DMS114 treated with DMSO at 0.1 percent for 48 hours (cell line): ENCODE measurements at regions not wholly inside any gene's neighbourhood (a gene's known extent, or its start where the extent isn't known, plus 50 kb on each side); places are given as distances from the start of the nearest gene placed in this dataset.

Source experiments
- DNase-seq: peaks from one replicate; lab custom pipeline; 2025; ENCODE audit not compliant: unreplicated experiment; lab: John Stamatoyannopoulos, UW

GRCh38 chr3:154976072-154976983 is 103.8 kb upstream of the MME start:
- DNase-seq: no peak

GRCh38 chr3:154973851-154974250 is 106.3 kb upstream of the MME start:
- DNase-seq: no peak

GRCh38 chr3:154972951-154973350 is 107.2 kb upstream of the MME start:
- DNase-seq: no peak

DNA sequence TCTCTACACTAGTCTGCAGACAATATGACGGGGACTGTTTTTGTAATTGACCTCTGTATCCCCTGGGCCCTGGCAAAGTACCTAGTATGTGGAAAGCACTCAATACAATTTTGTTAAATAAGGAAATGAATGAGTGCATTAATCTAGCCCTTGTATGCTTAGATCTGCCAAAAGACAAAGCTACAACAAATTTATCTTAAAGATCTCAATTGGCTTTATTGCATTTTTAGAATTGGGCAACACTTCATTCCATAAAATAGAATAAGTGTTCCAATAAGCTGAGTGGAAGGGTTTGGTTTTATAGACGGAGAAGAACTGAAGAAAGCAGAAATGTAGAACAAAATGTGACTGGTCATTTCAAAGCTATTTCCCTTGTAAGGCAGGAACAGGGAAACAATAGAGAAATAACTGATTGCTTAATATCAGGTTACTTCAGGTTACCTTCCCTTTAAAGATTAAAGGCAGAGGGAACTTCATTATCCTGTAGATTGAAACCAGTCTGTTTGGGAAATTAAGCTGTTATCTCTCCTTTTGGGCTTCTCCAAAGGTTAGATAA is 108.3 kb upstream of the MME start:
- DNase-seq: no peak

DNA sequence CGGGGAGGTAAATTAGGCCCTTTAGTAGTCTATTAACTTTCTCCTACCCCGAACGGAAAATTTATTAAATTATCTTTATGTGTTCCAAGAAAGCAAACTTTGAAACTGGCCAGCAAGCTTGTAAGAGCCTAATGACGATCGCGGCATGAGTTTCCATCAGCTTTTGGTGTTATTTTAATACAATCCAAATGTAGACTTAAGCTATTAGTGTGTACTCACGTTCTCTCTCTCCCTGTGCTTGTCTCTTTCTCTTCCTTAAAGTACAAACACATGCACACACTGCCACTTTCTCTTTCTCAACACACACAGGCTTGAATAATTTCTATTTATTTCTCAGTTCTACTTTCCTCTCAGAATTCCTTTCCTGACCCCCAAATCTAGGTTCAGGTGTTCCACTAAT is 108.8 kb upstream of the MME start:
- DNase-seq: no peak

DNA sequence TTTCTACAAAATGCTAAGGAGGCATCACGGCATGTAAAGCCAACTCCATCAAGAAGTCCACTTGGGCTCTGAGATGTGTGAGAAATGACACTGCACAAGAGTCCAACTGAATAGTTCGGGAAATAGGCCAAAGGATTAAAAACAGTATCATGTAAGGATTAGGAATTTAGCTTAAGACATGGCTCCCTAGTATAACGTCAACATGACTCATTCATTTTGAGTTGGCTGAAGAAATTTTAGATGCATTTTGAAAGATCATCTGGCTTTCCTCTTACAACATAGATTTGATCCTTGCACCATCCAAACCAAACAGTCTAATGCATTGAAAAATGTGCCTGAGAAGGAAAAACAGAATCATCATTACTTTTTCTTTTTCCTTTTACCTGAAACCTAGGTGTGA is 109.3 kb upstream of the MME start:
- DNase-seq: no peak

GRCh38 chr3:154969366-154969765 is 110.8 kb upstream of the MME start:
- DNase-seq: no peak

GRCh38 chr3:154967090-154967489 is 113.0 kb upstream of the MME start:
- DNase-seq: no peak

DNA sequence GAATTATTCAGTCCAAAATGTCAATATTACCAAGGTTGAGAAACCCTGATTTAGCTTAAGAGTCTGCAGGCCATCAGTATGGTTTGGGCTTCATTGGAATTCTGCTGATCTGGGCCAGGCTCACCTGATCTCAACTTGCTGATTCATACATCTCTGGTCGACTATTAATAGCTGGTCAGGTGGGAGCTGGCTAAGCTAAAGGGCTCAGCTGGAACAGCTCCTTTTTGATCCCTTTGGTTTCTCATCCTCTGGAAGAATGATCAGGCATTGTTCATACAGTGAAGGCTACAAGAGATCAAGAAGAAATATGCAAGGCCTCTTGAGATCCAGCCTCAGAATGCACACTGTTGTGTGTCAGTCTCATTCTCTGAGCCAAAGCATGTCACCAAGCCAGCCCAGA is 123.3 kb upstream of the MME start:
- DNase-seq: no peak

GRCh38 chr3:154955907-154956533 is 124.1 kb upstream of the MME start:
- no peak for DNase-seq

- DNase-seq: peak; percentile 11
Observed at GRCh38 chr3:154954757-154955156, 125.4 kb upstream of the MME start.

DNA sequence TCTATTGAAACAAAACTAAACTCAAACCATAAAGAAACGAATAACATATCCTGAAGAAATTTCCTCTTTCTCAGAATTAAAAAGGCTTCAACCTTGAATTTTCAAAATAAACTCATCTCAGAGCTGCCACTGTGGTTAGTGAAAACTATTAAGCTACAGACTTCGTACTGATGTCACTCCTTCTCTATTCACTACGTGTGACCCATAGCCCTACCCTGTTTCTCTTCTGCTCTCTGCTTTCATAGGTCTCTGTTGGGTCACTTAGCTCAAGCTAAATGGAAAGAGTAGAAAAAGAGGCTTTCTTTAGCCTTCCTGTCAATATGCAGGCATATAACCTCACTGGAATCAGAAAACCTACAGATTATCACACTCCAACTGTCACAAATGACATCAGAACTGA is 126.6 kb upstream of the MME start:
- no peak for DNase-seq

GRCh38 chr3:154952553-154952952 is 127.6 kb upstream of the MME start:
- no peak for DNase-seq

GRCh38 chr3:154943981-154944380 is 136.1 kb upstream of the MME start:
- DNase-seq: no peak

- DNase-seq: no peak
Observed at GRCh38 chr3:154942827-154943226, 137.3 kb upstream of the MME start.

- no peak for DNase-seq
Observed at GRCh38 chr3:154936196-154936595, 143.9 kb upstream of the MME start.

DNA sequence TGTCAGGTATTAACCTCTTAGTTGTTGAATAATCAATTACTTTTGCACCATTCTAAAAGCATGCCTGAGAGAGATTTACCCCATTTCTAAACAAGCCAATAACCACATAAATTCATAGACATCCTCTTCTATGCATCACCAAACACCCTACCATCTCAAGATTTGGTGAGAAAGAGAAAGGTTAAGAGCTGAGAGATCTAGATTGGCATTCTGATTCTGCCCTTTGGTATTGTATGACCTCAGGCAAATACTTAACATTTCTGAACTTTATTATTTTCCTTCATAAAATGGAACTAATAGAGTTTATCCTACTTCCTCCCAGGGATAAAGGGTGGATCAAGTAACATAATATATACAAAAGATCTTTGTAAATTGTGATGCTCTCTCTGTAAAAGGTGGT is 146.5 kb upstream of the MME start:
- DNase-seq: no peak

- DNase-seq: no peak
Observed at GRCh38 chr3:154932633-154933032, 147.5 kb upstream of the MME start.

DNA sequence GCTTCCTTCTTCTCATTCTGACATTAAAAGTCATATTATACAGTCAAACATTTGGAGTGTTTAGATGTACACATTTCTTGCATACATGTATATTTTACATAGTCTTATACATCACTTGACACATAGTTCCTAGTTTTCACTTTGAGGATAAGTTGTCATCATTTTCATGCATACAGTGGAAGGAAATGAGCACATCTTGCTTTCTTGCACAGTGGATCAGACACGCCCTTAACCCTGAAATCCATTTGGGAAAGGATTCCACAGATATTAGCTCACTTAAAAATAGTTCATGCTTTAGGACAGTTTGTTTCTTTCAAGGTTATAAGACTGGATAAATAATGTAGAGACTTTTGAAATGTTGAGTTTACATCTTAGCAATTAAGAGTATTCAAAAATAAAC is 148.6 kb upstream of the MME start:
- no peak for DNase-seq

DNA sequence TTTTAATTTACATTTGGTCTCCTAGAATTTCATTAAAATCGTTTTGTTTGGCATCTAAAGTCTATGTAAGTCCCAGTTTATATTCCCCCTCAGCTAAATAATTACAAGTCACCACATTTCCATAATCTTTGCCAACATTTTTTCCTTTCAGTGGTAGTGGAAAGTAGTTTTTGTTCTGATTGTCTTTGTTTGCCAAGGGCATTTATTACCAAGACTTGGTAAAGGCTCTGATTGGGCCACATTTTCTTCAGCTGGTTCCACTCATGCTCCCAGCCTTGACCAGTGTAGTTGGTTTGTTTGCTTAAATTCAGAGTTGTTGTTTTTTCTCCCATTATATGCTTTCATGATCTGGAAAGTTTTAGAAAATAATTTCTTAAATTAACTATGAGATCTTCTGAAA is 153.4 kb upstream of the MME start:
- no peak for DNase-seq

DNA sequence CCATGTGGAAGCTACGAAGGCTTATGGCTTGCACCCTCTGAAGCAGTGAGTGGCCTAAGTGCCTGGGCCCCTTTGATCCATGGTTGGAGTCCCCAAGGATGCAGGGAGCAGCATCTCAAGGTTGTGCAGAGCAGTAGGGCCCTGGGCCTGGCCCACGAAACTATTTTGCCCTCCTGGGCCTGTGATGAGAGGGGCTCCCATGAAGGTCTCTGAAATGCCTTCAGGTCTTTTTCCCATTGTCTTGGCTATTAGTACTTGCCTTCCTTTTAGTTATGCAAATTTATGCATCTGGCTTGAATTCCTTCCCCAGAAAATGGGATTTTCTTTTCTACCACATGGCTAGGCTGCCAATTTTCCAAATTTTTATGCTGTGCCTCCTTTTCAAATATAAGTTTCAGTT is 158.8 kb upstream of the MME start:
- DNase-seq: no peak

DNA sequence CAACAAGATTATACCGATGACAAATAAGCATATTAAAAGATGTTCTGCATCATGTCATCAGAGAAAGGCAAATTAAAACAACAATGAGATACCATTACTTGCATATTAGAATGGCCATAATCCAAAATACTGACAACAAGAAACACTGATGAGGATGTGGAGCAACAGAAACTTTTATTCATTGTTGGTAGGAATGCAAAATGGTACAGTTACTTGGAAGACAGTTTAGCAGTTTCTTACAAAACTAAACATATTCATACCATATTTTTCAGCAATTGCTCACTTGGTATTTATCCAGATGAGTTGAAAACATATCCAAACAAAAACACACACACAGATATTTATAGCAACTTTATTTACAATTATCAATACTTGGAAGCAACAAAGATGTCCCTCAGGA is 160.9 kb upstream of the MME start:
- DNase-seq: no peak
